ENCODE measurements at regions not wholly inside any gene's neighbourhood (a gene's known extent, or its start where the extent isn't known, plus 50 kb on each side); places are given as distances from the start of the nearest gene placed in this dataset.

- Mint-ChIP-seq H3K4me1 (ENCODE audit: low read depth, unreplicated experiment) (peaks cover 20% of the 10 kb centered on the region), H3K9me3 (ENCODE audit: low read depth, unreplicated experiment) (no peaks in the 10 kb centered on the region), H3K4me3 (ENCODE audit: low read depth, unreplicated experiment) (no peak overlapping the region), H3K36me3 (ENCODE audit: insufficient read depth, unreplicated experiment) (no peaks in the 10 kb centered on the region), H3K27me3 (ENCODE audit: unreplicated experiment) (no peaks in the 10 kb centered on the region), H3K27ac (ENCODE audit: unreplicated experiment) (peak overlapping the region; percentile 44)
- TF ChIP-seq CTCF (IDR thresholded peaks at IDR 0.05; ENCODE audit: unreplicated experiment) = no peak
- intact Hi-C loops (cut with micrococcal nuclease; ENCODE audit: unreplicated experiment) = no loop called here
- BruUV-seq (replicated peaks) = no TSS peak
- DNase-seq = no peak
- CTCF ChIA-PET = interaction anchor here (1.2 kb wide), 1 partner anchor 39 kb away, joined by 4 read pairs; no protein-coding TSS in a partner anchor
Observed at GRCh38 chrX:38878641-38879340, 77.5 kb downstream of the MID1IP1 start.

- intact Hi-C loops (cut with micrococcal nuclease; ENCODE audit: unreplicated experiment) = loop anchor here (5.0 kb wide), 2 partner anchors 72 to 138 kb away; no protein-coding TSS in a partner anchor
- Mint-ChIP-seq H3K27me3 (ENCODE audit: unreplicated experiment) (no peaks in the 10 kb centered on the region), H3K4me3 (ENCODE audit: low read depth, unreplicated experiment) (peak overlapping the region; percentile 51), H3K36me3 (ENCODE audit: insufficient read depth, unreplicated experiment) (no peaks in the 10 kb centered on the region), H3K4me1 (ENCODE audit: low read depth, unreplicated experiment) (peaks cover 20% of the 10 kb centered on the region), H3K9me3 (ENCODE audit: low read depth, unreplicated experiment) (no peaks in the 10 kb centered on the region), H3K27ac (ENCODE audit: unreplicated experiment) (peak overlapping the region; percentile 85)
- TF ChIP-seq CTCF (IDR thresholded peaks at IDR 0.05; ENCODE audit: unreplicated experiment) = no peak
- peak; percentile 8 for DNase-seq
- BruUV-seq (replicated peaks) = no TSS peak
- CTCF ChIA-PET = interaction anchor here (1.2 kb wide), 1 partner anchor 40 kb away, joined by 4 read pairs; no protein-coding TSS in a partner anchor
Observed at GRCh38 chrX:38879631-38880220, 78.5 kb downstream of the MID1IP1 start.

DNA sequence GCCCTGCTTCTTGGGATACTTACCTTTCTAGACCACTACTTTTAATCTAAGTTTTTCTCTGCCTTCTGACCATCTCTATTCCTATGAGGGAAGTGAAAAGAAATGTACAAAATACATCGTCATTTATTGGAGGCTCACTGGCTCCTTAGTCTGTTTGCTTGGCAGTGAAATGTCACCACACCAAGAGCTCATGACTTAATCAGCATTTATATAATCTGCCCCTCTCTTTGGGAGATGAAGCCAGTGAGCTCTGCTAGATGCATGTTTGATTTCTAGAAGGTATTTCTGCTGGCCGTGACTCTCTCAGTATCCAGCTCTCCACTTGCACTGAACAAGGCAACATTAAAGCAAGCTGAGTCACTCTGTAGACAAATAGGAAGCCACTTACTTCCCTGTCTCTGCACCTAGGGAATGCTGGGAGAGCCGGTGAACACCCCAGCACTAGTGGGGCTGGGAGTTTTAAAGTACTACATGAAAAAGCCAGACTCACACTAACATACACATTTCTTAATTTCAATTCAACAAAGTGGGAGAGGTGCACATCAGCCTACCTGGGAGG, 79.1 kb downstream of the MID1IP1 start:
- Mint-ChIP-seq H3K27me3 (ENCODE audit: unreplicated experiment) (no peaks in the 10 kb centered on the region), H3K36me3 (ENCODE audit: insufficient read depth, unreplicated experiment) (no peaks in the 10 kb centered on the region), H3K27ac (ENCODE audit: unreplicated experiment) (peak overlapping the region; percentile 85), H3K4me1 (ENCODE audit: low read depth, unreplicated experiment) (peaks cover 20% of the 10 kb centered on the region), H3K4me3 (ENCODE audit: low read depth, unreplicated experiment) (peak overlapping the region; percentile 51), H3K9me3 (ENCODE audit: low read depth, unreplicated experiment) (no peaks in the 10 kb centered on the region)
- no TSS peak for BruUV-seq (replicated peaks)
- no peak for TF ChIP-seq CTCF (IDR thresholded peaks at IDR 0.05; ENCODE audit: unreplicated experiment)
- CTCF ChIA-PET = no interaction called here
- intact Hi-C loops (cut with micrococcal nuclease; ENCODE audit: unreplicated experiment) = loop anchor here (5.0 kb wide), 2 partner anchors 73 to 137 kb away; no protein-coding TSS in a partner anchor
- peak; percentile 24 for DNase-seq

- TF ChIP-seq CTCF (IDR thresholded peaks at IDR 0.05; ENCODE audit: unreplicated experiment) = no peak
- intact Hi-C loops (cut with micrococcal nuclease; ENCODE audit: unreplicated experiment) = loop anchor here (5.0 kb wide), 2 partner anchors 74 to 136 kb away; no protein-coding TSS in a partner anchor
- no peak overlapping the region for H3K27ac Mint-ChIP-seq (ENCODE audit: unreplicated experiment)
- H3K4me1 Mint-ChIP-seq (ENCODE audit: low read depth, unreplicated experiment) = peaks cover 20% of the 10 kb centered on the region
- no peaks in the 10 kb centered on the region for H3K36me3 Mint-ChIP-seq (ENCODE audit: insufficient read depth, unreplicated experiment)
- H3K9me3 Mint-ChIP-seq (ENCODE audit: low read depth, unreplicated experiment) = no peaks in the 10 kb centered on the region
- no peaks in the 10 kb centered on the region for H3K27me3 Mint-ChIP-seq (ENCODE audit: unreplicated experiment)
- BruUV-seq (replicated peaks) = no TSS peak
- H3K4me3 Mint-ChIP-seq (ENCODE audit: low read depth, unreplicated experiment) = no peak overlapping the region
- CTCF ChIA-PET = interaction anchor here (0.6 kb wide), 1 partner anchor 14 kb away, joined by 3 read pairs; no protein-coding TSS in a partner anchor
- no peak for DNase-seq
Observed at GRCh38 chrX:38881066-38881465, 79.8 kb downstream of the MID1IP1 start.

Data from Calu3 (cell line).